WTC11 (cell line): ENCODE measurements at regions not wholly inside any gene's neighbourhood (a gene's known extent, or its start where the extent isn't known, plus 50 kb on each side); places are given as distances from the start of the nearest gene placed in this dataset.
"Not testable (repeated sequence)": the region's sequence is repeated elsewhere in the genome, so short reads cannot be mapped to it uniquely, and the experiment has no call there.

Source experiments
- ATAC-seq: fragments of 200-7000 bp; cut with Tn5 transposase; 2 replicates; pipeline ENCODE4 v1.10.0; 2021; ENCODE audit warnings: mild to moderate bottlenecking, moderate library complexity
- CTCF ChIA-PET: fragments of 300-600 bp; sonication (Branson Sonifier 250); formaldehyde crosslinking; loops from one replicate; lab custom pipeline; 2021; ENCODE audit warnings: antibody characterized with exemption; lab: Charles Lee
- POLR2A ChIA-PET: fragments of 350-600 bp; sonication (Branson Sonifier 250); formaldehyde crosslinking; loops from one replicate; lab custom pipeline; 2021; ENCODE audit warnings: antibody characterized with exemption; lab: Charles Lee
- DNase-seq: peaks from one replicate; pipeline ENCODE4 v3.0.0; 2021; ENCODE audit warnings: low spot score
- H3K27ac Mint-ChIP-seq: 2 replicates; pipeline ENCODE4 v1.8.0; 2021; ENCODE audit warnings: mixed read lengths
- H3K27me3 Mint-ChIP-seq: 2 replicates; pipeline ENCODE4 v1.8.0; 2021; ENCODE audit warnings: low read depth, mild to moderate bottlenecking, moderate library complexity, mixed read lengths
- H3K36me3 Mint-ChIP-seq: 2 replicates; pipeline ENCODE4 v1.8.0; 2021; ENCODE audit warnings: mixed read lengths
- H3K4me1 Mint-ChIP-seq: 2 replicates; pipeline ENCODE4 v1.8.0; 2022; ENCODE audit warnings: mixed read lengths
- H3K4me3 Mint-ChIP-seq: 2 replicates; pipeline ENCODE4 v1.8.0; 2021; ENCODE audit warnings: mild to moderate bottlenecking, moderate library complexity, mixed read lengths
- H3K9me3 Mint-ChIP-seq: 2 replicates; pipeline ENCODE4 v1.8.0; 2021; ENCODE audit warnings: mixed read lengths
- CBFB ChIP-seq: sonication (generic); formaldehyde crosslinking; IDR thresholded peaks from 2 replicates; pipeline ENCODE4 v1.8.1; 2022; ENCODE audit warnings: mild to moderate bottlenecking, low read depth, missing genetic modification reagents
- ESRRA ChIP-seq: sonication (generic); formaldehyde crosslinking; IDR thresholded peaks from 2 replicates; pipeline ENCODE4 v1.8.1; 2022; ENCODE audit warnings: mild to moderate bottlenecking, missing genetic modification reagents, borderline replicate concordance
- FOXJ3 ChIP-seq: sonication (generic); formaldehyde crosslinking; IDR thresholded peaks from 2 replicates; pipeline ENCODE4 v1.9.0; 2021; ENCODE audit warnings: missing genetic modification reagents, mild to moderate bottlenecking, borderline replicate concordance
- FOXK1 ChIP-seq: sonication (generic); formaldehyde crosslinking; IDR thresholded peaks from 2 replicates; pipeline ENCODE4 v1.8.0; 2022; ENCODE audit warnings: mild to moderate bottlenecking, moderate library complexity, missing genetic modification reagents
- GRHL2 ChIP-seq: fragments of 250-450 bp; sonication (Bioruptor Pico); IDR thresholded peaks from 2 replicates; pipeline ENCODE4 v1.8.0; 2022; ENCODE audit warnings: mild to moderate bottlenecking, moderate library complexity; ENCODE audit not compliant: insufficient replicate concordance, severe bottlenecking
- GTF2I ChIP-seq: fragments of 250-450 bp; sonication (Bioruptor Pico); conservative IDR thresholded peaks from 2 replicates; pipeline ENCODE4 v1.4.0; 2021; ENCODE audit warnings: mild to moderate bottlenecking
- JAZF1 ChIP-seq: fragments of 250-450 bp; sonication (Bioruptor Pico); IDR thresholded peaks from 2 replicates; pipeline ENCODE4 v1.9.0; 2021; ENCODE audit warnings: moderate library complexity, mild to moderate bottlenecking, inconsistent platforms
- MAX ChIP-seq: sonication (generic); formaldehyde crosslinking; IDR thresholded peaks from 2 replicates; pipeline ENCODE4 v1.8.0; 2022; ENCODE audit warnings: mild to moderate bottlenecking, missing genetic modification reagents
- MLX ChIP-seq: sonication (generic); formaldehyde crosslinking; IDR thresholded peaks from 2 replicates; pipeline ENCODE4 v1.8.1; 2023; ENCODE audit warnings: mild to moderate bottlenecking, missing genetic modification reagents, moderate library complexity
- NFE2L1 ChIP-seq: sonication (generic); formaldehyde crosslinking; IDR thresholded peaks from 2 replicates; pipeline ENCODE4 v1.8.1; 2023; ENCODE audit warnings: missing genetic modification reagents
- NR2C2 ChIP-seq: sonication (generic); formaldehyde crosslinking; IDR thresholded peaks from 2 replicates; pipeline ENCODE4 v1.8.0; 2022; ENCODE audit warnings: mild to moderate bottlenecking, missing genetic modification reagents
- RORB ChIP-seq: fragments of 250-450 bp; sonication (Bioruptor Pico); IDR thresholded peaks from 2 replicates; pipeline ENCODE4 v1.9.0; 2021; ENCODE audit warnings: mild to moderate bottlenecking
- SP1 ChIP-seq: sonication (generic); formaldehyde crosslinking; conservative IDR thresholded peaks from 2 replicates; pipeline ENCODE4 v1.8.1; 2022; ENCODE audit warnings: missing genetic modification reagents
- ZBTB21 ChIP-seq: sonication (generic); formaldehyde crosslinking; IDR thresholded peaks from 2 replicates; pipeline ENCODE4 v1.8.1; 2023; ENCODE audit warnings: mild to moderate bottlenecking, missing genetic modification reagents, borderline replicate concordance
- ZNF121 ChIP-seq: sonication (generic); formaldehyde crosslinking; IDR thresholded peaks from 2 replicates; pipeline ENCODE4 v1.8.0; 2023; ENCODE audit warnings: missing genetic modification reagents
- ZNF416 ChIP-seq: fragments of 250-450 bp; sonication (Bioruptor Pico); IDR thresholded peaks from 2 replicates; pipeline ENCODE4 v1.9.0; 2021; ENCODE audit warnings: mild to moderate bottlenecking, inconsistent platforms
- TF ChIP-seq, protein P1 (sequence below): sonication (generic); formaldehyde crosslinking; IDR thresholded peaks from 2 replicates; pipeline ENCODE4 v1.8.1; 2022; ENCODE audit warnings: mild to moderate bottlenecking, missing genetic modification reagents, moderate library complexity, borderline replicate concordance
- TF ChIP-seq, protein P2 (sequence below): sonication (generic); formaldehyde crosslinking; IDR thresholded peaks from 2 replicates; pipeline ENCODE4 v1.8.0; 2023; ENCODE audit warnings: missing genetic modification reagents, mild to moderate bottlenecking, borderline replicate concordance
- TF ChIP-seq, protein P3 (sequence below): fragments of 250-450 bp; sonication (Bioruptor Pico); IDR thresholded peaks from 2 replicates; pipeline ENCODE4 v2.1.2; 2022; ENCODE audit warnings: mild to moderate bottlenecking, moderate library complexity

DNA sequence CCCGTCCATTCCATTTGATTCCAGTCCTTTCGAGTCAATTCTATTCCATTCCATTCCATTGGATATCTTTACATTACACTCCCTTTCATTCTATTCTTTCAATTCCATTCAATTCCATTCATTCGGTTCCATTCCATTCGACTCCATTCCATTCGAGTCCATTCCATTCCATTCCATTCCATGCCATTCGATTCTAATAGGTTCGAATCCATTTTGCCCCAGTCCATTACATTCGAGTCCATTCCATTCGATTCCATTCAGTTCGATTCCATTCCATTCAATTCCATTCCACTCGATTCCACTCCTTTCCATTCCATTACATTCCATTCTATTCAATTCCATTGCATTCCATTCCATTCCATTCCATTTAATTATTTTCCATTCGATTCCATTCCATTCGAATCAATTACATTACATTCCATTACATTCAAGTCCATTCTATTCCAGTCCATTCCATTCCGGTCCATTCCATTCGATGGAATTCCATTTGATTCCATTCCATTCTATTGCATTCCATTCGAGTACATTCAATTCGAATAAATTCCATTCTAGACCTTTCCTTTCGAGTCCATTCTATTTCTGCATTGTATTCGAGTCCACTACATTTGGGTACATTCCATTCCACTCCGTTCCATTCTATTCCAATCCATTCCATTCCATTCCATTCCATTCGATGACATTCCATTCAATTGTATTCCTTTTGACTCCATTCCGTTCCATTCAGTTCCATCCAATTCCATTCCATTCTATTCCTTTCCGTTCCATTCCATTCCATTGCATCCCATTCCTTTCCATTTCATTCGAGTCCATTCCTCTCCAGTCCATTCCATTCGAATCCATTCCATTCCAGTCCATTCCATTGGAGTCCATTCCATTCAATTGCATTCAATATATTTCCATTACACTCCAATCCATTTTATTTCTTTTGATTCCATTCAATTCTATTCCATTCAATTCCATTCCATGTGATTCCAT lies 2604.8 kb upstream of the TPTE start:
- CTCF ChIA-PET, result no interaction called here
- POLR2A ChIA-PET, result no interaction called here

GRCh38 chr21:7917729-7918128 lies 2603.7 kb upstream of the TPTE start:
- Mint-ChIP-seq H3K27ac (no peak overlapping the region), H3K9me3 (no peaks in the 10 kb centered on the region), H3K36me3 (no peaks in the 10 kb centered on the region), H3K27me3 (peaks cover 30% of the 10 kb centered on the region), H3K4me3 (no peak overlapping the region), H3K4me1 (no peaks in the 10 kb centered on the region)
- no peak for ATAC-seq
- ChIA-PET POLR2A (no interaction called here), CTCF (no interaction called here)
- DNase-seq, result no peak
- no peak for TF ChIP-seq MLX
- TF ChIP-seq ESRRA (CRISPR knock-in tag), result no peak
- no peak for TF ChIP-seq SP1 (CRISPR knock-in tag)

More for the DNA sequence above, 2604.8 kb upstream of the TPTE start:
- no peak overlapping the region for H3K27ac Mint-ChIP-seq
- no peaks in the 10 kb centered on the region for H3K4me1 Mint-ChIP-seq
- ATAC-seq (no peak), DNase-seq (no peak)
- H3K36me3 Mint-ChIP-seq, result no peaks in the 10 kb centered on the region
- H3K9me3 Mint-ChIP-seq, result no peaks in the 10 kb centered on the region
- H3K4me3 Mint-ChIP-seq, result no peak overlapping the region
- H3K27me3 Mint-ChIP-seq, result peaks cover 30% of the 10 kb centered on the region
- TF ChIP-seq ZNF416 (CRISPR knock-in tag), result no peak
- no peak for TF ChIP-seq ZBTB21
- TF ChIP-seq NFE2L1 (CRISPR knock-in tag), result no peak
- TF ChIP-seq, protein P1, sequence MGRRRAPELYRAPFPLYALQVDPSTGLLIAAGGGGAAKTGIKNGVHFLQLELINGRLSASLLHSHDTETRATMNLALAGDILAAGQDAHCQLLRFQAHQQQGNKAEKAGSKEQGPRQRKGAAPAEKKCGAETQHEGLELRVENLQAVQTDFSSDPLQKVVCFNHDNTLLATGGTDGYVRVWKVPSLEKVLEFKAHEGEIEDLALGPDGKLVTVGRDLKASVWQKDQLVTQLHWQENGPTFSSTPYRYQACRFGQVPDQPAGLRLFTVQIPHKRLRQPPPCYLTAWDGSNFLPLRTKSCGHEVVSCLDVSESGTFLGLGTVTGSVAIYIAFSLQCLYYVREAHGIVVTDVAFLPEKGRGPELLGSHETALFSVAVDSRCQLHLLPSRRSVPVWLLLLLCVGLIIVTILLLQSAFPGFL (CRISPR knock-in tag), result no peak
- no peak for TF ChIP-seq FOXK1 (CRISPR knock-in tag)
- TF ChIP-seq CBFB (CRISPR knock-in tag), result no peak
- TF ChIP-seq MAX (CRISPR knock-in tag), result no peak
- no peak for TF ChIP-seq FOXJ3 (CRISPR knock-in tag)
- TF ChIP-seq, protein P2, sequence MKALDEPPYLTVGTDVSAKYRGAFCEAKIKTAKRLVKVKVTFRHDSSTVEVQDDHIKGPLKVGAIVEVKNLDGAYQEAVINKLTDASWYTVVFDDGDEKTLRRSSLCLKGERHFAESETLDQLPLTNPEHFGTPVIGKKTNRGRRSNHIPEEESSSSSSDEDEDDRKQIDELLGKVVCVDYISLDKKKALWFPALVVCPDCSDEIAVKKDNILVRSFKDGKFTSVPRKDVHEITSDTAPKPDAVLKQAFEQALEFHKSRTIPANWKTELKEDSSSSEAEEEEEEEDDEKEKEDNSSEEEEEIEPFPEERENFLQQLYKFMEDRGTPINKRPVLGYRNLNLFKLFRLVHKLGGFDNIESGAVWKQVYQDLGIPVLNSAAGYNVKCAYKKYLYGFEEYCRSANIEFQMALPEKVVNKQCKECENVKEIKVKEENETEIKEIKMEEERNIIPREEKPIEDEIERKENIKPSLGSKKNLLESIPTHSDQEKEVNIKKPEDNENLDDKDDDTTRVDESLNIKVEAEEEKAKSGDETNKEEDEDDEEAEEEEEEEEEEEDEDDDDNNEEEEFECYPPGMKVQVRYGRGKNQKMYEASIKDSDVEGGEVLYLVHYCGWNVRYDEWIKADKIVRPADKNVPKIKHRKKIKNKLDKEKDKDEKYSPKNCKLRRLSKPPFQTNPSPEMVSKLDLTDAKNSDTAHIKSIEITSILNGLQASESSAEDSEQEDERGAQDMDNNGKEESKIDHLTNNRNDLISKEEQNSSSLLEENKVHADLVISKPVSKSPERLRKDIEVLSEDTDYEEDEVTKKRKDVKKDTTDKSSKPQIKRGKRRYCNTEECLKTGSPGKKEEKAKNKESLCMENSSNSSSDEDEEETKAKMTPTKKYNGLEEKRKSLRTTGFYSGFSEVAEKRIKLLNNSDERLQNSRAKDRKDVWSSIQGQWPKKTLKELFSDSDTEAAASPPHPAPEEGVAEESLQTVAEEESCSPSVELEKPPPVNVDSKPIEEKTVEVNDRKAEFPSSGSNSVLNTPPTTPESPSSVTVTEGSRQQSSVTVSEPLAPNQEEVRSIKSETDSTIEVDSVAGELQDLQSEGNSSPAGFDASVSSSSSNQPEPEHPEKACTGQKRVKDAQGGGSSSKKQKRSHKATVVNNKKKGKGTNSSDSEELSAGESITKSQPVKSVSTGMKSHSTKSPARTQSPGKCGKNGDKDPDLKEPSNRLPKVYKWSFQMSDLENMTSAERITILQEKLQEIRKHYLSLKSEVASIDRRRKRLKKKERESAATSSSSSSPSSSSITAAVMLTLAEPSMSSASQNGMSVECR (CRISPR knock-in tag), result no peak
- TF ChIP-seq, protein P3, sequence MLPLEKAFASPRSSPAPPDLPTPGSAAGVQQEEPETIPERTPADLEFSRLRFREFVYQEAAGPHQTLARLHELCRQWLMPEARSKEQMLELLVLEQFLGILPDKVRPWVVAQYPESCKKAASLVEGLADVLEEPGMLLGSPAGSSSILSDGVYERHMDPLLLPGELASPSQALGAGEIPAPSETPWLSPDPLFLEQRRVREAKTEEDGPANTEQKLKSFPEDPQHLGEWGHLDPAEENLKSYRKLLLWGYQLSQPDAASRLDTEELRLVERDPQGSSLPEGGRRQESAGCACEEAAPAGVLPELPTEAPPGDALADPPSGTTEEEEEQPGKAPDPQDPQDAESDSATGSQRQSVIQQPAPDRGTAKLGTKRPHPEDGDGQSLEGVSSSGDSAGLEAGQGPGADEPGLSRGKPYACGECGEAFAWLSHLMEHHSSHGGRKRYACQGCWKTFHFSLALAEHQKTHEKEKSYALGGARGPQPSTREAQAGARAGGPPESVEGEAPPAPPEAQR (CRISPR knock-in tag), result no peak
- TF ChIP-seq NR2C2 (CRISPR knock-in tag), result no peak
- no peak for TF ChIP-seq ZNF121 (CRISPR knock-in tag)
- TF ChIP-seq GRHL2, result no peak
- TF ChIP-seq RORB (CRISPR knock-in tag), result no peak
- no peak for TF ChIP-seq GTF2I (CRISPR knock-in tag)
- TF ChIP-seq JAZF1 (CRISPR knock-in tag), result no peak

GRCh38 chr21:7925918-7926582 lies 2595.3 kb upstream of the TPTE start:
- CTCF ChIA-PET, H3K36me3 Mint-ChIP-seq, H3K9me3 Mint-ChIP-seq, H3K27ac Mint-ChIP-seq, H3K4me3 Mint-ChIP-seq, ATAC-seq, H3K4me1 Mint-ChIP-seq, POLR2A ChIA-PET, DNase-seq: not testable (repeated sequence)
- H3K27me3 Mint-ChIP-seq, result peaks cover 65% of the 10 kb centered on the region

DNA sequence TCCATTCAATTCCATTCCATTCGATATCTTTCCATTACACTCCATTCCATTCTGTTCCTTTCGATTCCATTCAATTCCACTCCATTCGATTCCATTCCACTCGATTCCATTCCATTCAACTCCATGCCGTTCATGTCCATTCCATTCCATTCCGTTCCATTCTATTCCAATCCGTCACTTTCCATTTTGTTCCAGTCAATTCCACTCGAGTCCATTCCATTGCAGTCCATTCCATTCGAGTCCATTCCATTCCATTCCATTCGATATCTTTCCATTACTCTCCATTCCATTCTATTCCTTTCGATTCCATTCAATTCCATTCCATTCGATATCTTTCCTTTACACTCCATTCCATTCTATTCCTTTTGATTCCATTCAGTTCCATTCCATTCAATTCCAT lies 2592.9 kb upstream of the TPTE start:
- H3K27ac Mint-ChIP-seq, H3K4me3 Mint-ChIP-seq, DNase-seq, H3K9me3 Mint-ChIP-seq, CTCF ChIA-PET, H3K4me1 Mint-ChIP-seq, H3K36me3 Mint-ChIP-seq, ATAC-seq, POLR2A ChIA-PET: not testable (repeated sequence)
- H3K27me3 Mint-ChIP-seq, result peaks cover 89% of the 10 kb centered on the region
